ENCODE measurements at regions not wholly inside any gene's neighbourhood (a gene's known extent, or its start where the extent isn't known, plus 50 kb on each side); places are given as distances from the start of the nearest gene placed in this dataset.
A peak's percentile ranks its signal among the peaks of the same experiment; 100 is the strongest.

GRCh38 chr6:147142684-147143245, 61.5 kb upstream of the STXBP5 start:
- peak in 1 of 2 experiments; percentile 55 for DNase-seq
- no peak for TF ChIP-seq EZH2 (IDR thresholded peaks at IDR 0.05; ENCODE audit: low read depth)
- TF ChIP-seq CTCF (conservative IDR thresholded peaks at IDR 0.05), result no peak
- Histone ChIP-seq H2AFZ (no peak overlapping the region), H3K9me3 (ENCODE audit: insufficient read depth, low read depth) (no peaks in the 10 kb centered on the region), H3K36me3 (ENCODE audit: low read depth) (no peaks in the 10 kb centered on the region), H3K4me1 (replicated peaks; ENCODE audit: insufficient read depth) (0 out of 2 replicates have a peak, but pooled peaks cover 10% of the 10 kb centered on the region), H3K4me3 (no peak overlapping the region), H3F3A (ENCODE audit: insufficient read depth, low read depth) (no peaks in the 10 kb centered on the region), H3K27ac (no peak overlapping the region), H4K20me1 (ENCODE audit: insufficient read depth) (no peaks in the 10 kb centered on the region), H3K79me2 (ENCODE audit: low read depth) (no peaks in the 10 kb centered on the region), H3K4me2 (no peak overlapping the region), H3K9me2 (ENCODE audit: insufficient read depth) (no peaks in the 10 kb centered on the region; the same call in 1 of the 2 replicates), H3K27me3 (ENCODE audit: insufficient read depth, low read depth) (no peaks in the 10 kb centered on the region)
- intact Hi-C loops (cut with micrococcal nuclease; ENCODE audit: unreplicated experiment), result no loop called here
- no TSS peak for BruUV-seq (replicated peaks)
- ChIA-PET CTCF (no interaction called here), POLR2A (ENCODE audit: unreplicated experiment) (no interaction called here)

- no peak for TF ChIP-seq CTCF (conservative IDR thresholded peaks at IDR 0.05)
- TF ChIP-seq EZH2 (IDR thresholded peaks at IDR 0.05; ENCODE audit: low read depth), result no peak
- H2AFZ ChIP-seq, result no peak overlapping the region
- H3F3A ChIP-seq (ENCODE audit: insufficient read depth, low read depth), result peaks cover 1% of the 10 kb centered on the region
- H3K9me3 ChIP-seq (ENCODE audit: insufficient read depth, low read depth), result no peaks in the 10 kb centered on the region
- no peaks in the 10 kb centered on the region for H3K27me3 ChIP-seq (ENCODE audit: insufficient read depth, low read depth)
- no peak overlapping the region for H3K4me2 ChIP-seq
- BruUV-seq (replicated peaks), result no TSS peak
- H4K20me1 ChIP-seq (ENCODE audit: insufficient read depth), result no peaks in the 10 kb centered on the region
- H3K9me2 ChIP-seq (ENCODE audit: insufficient read depth), result no peaks in the 10 kb centered on the region; the same call in 1 of the 2 replicates
- H3K4me1 ChIP-seq (replicated peaks; ENCODE audit: insufficient read depth), result peaks cover 3% of the 10 kb centered on the region
- ChIA-PET POLR2A (ENCODE audit: unreplicated experiment) (interaction anchor here (0.6 kb wide), 1 partner anchor 35 kb away, joined by 5 read pairs; no protein-coding TSS in a partner anchor), CTCF (interaction anchor here (0.7 kb wide), 1 partner anchor 310 kb away, joined by 4 read pairs; no protein-coding TSS in a partner anchor)
- H3K36me3 ChIP-seq (ENCODE audit: low read depth), result no peaks in the 10 kb centered on the region
- no peak overlapping the region for H3K4me3 ChIP-seq
- H3K27ac ChIP-seq, result no peak overlapping the region
- DNase-seq, result no peak
- no peaks in the 10 kb centered on the region for H3K79me2 ChIP-seq (ENCODE audit: low read depth)
- intact Hi-C loops (cut with micrococcal nuclease; ENCODE audit: unreplicated experiment), result no loop called here
Measured at GRCh38 chr6:147149092-147149491, 55.1 kb upstream of the STXBP5 start.

GRCh38 chr6:147149826-147150225, 54.4 kb upstream of the STXBP5 start:
- TF ChIP-seq CTCF (conservative IDR thresholded peaks at IDR 0.05) (no peak), EZH2 (IDR thresholded peaks at IDR 0.05; ENCODE audit: low read depth) (no peak)
- no peaks in the 10 kb centered on the region for H3K9me2 ChIP-seq (ENCODE audit: insufficient read depth)
- H3K79me2 ChIP-seq (ENCODE audit: low read depth), result no peaks in the 10 kb centered on the region
- no peaks in the 10 kb centered on the region for H3K9me3 ChIP-seq (ENCODE audit: insufficient read depth, low read depth)
- no peak overlapping the region for H3K4me3 ChIP-seq
- intact Hi-C loops (cut with micrococcal nuclease; ENCODE audit: unreplicated experiment), result no loop called here
- H3K27me3 ChIP-seq (ENCODE audit: insufficient read depth, low read depth), result no peaks in the 10 kb centered on the region
- ChIA-PET CTCF (no interaction called here), POLR2A (ENCODE audit: unreplicated experiment) (no interaction called here)
- no peaks in the 10 kb centered on the region for H4K20me1 ChIP-seq (ENCODE audit: insufficient read depth)
- H3K4me1 ChIP-seq (replicated peaks; ENCODE audit: insufficient read depth), result peaks cover 11% of the 10 kb centered on the region
- no peak overlapping the region for H2AFZ ChIP-seq
- BruUV-seq (replicated peaks), result no TSS peak
- peaks cover 5% of the 10 kb centered on the region for H3F3A ChIP-seq (ENCODE audit: insufficient read depth, low read depth)
- no peak overlapping the region for H3K4me2 ChIP-seq
- H3K27ac ChIP-seq, result no peak overlapping the region
- no peaks in the 10 kb centered on the region for H3K36me3 ChIP-seq (ENCODE audit: low read depth)
- no peak for DNase-seq
